B cell (primary cell): ENCODE measurements at regions not wholly inside any gene's neighbourhood (a gene's known extent, or its start where the extent isn't known, plus 50 kb on each side); places are given as distances from the start of the nearest gene placed in this dataset.
"Not testable (repeated sequence)": the region's sequence is repeated elsewhere in the genome, so short reads cannot be mapped to it uniquely, and the experiment has no call there.

ENCODE experiments used
- ATAC-seq: fragments of 200-7000 bp; cut with Tn5 transposase; one replicate; pipeline ENCODE4 v1.10.0; 2021; ENCODE audit warnings: low read depth, mild to moderate bottlenecking, moderate number of reproducible peaks, moderate library complexity
- CTCF ChIA-PET: fragments of 350-600 bp; sonication (Branson Sonifier 250); formaldehyde crosslinking; loops from one replicate; lab custom pipeline; 2021; ENCODE audit warnings: antibody characterized with exemption, inconsistent platforms; lab: Charles Lee
- POLR2A ChIA-PET: fragments of 350-600 bp; sonication (Branson Sonifier 250); formaldehyde crosslinking; loops from one replicate; lab custom pipeline; 2021; ENCODE audit warnings: antibody characterized with exemption; lab: Charles Lee
- DNase-seq: peaks from one replicate; pipeline ENCODE4 v3.0.0; 2013
- H2AFZ ChIP-seq: 2 replicates; pipeline ENCODE4 v1.6.1; 2012; ENCODE audit warnings: mild to moderate bottlenecking, low read depth, low read length; ENCODE audit not compliant: insufficient read depth, poor library complexity, severe bottlenecking
- H3K27ac ChIP-seq, 2 donors: 1 replicate in 1 of 2; 2 replicates in 1 of 2; pipeline ENCODE4 v1.5.1; 2012 to 2013; ENCODE audit warnings: low read length in 2 of 2, mild to moderate bottlenecking in 2 of 2, moderate library complexity in 1 of 2
- H3K27me3 ChIP-seq, 4 experiments: fragments of 200-600 bp in 1 of 4; sonication (generic) in 1 of 4; replicated peaks in 1 of 4; 1 replicate in 2 of 4; 2 replicates in 2 of 4; pipeline versions ENCODE4 v1.6.1 to v1.7.0; 2013 to 2016; ENCODE audit warnings: low read length in 3 of 4, mild to moderate bottlenecking in 2 of 4, mixed read lengths in 1 of 4, moderate library complexity in 1 of 4; ENCODE audit not compliant: insufficient read depth in 4 of 4, control insufficient read depth in 3 of 4; ENCODE audit errors: control extremely low read depth in 1 of 4
- H3K36me3 ChIP-seq, 2 experiments: replicated peaks in 1 of 2; 1 replicate in 1 of 2; 2 replicates in 1 of 2; pipeline versions ENCODE4 v1.6.1 to v1.7.1; 2013; ENCODE audit warnings: low read length in 1 of 2; ENCODE audit not compliant: insufficient read depth in 2 of 2, control insufficient read depth in 1 of 2; ENCODE audit errors: control extremely low read depth in 1 of 2, extremely low read depth in 1 of 2
- H3K4me1 ChIP-seq, 2 donors: fragments of 200-600 bp in 1 of 2; sonication (generic) in 1 of 2; 1 replicate in 1 of 2; 2 replicates in 1 of 2; pipeline versions ENCODE4 v1.5.1 to v1.6.1; 2013 to 2017; ENCODE audit warnings: low read length in 2 of 2; ENCODE audit not compliant: control insufficient read depth in 2 of 2, insufficient read depth in 2 of 2
- H3K4me2 ChIP-seq: replicated peaks from 2 replicates; pipeline ENCODE3; 2012; ENCODE audit warnings: mild to moderate bottlenecking, low read depth, low read length; ENCODE audit not compliant: poor library complexity, severe bottlenecking
- H3K4me3 ChIP-seq, 5 experiments: fragments of 200-600 bp in 1 of 5; sonication (generic) in 1 of 5; 1 replicate in 3 of 5; 2 replicates in 2 of 5; pipeline versions ENCODE4 v1.5.1 to v1.7.0; 2011 to 2016; ENCODE audit warnings: low read length in 4 of 5, mild to moderate bottlenecking in 4 of 5, low read depth in 2 of 5, control low read depth in 1 of 5, moderate library complexity in 1 of 5; ENCODE audit not compliant: insufficient read depth in 1 of 5; ENCODE audit errors: control extremely low read depth in 1 of 5, extremely low read depth in 1 of 5
- H3K79me2 ChIP-seq: fragments of 200-600 bp; sonication (generic); one replicate; pipeline ENCODE4 v1.6.0; 2016; ENCODE audit warnings: low read length; ENCODE audit not compliant: control insufficient read depth, insufficient read depth
- H3K9ac ChIP-seq: fragments of 200-600 bp; sonication (generic); 2 replicates; pipeline ENCODE4 v1.6.1; 2017; ENCODE audit warnings: mild to moderate bottlenecking, low read length, moderate library complexity
- H3K9me3 ChIP-seq, 3 donors: one replicate each; pipeline versions ENCODE4 v1.6.1 to v1.7.1; 2013; ENCODE audit warnings: low read length in 2 of 3; ENCODE audit not compliant: control insufficient read depth in 2 of 3, insufficient read depth in 1 of 3; ENCODE audit errors: control extremely low read depth in 1 of 3
- H4K20me1 ChIP-seq: 2 replicates; pipeline ENCODE4 v1.6.0; 2012; ENCODE audit warnings: mild to moderate bottlenecking, low read length; ENCODE audit not compliant: insufficient read depth, control insufficient read depth, poor library complexity, severe bottlenecking
- H3K27ac Mint-ChIP-seq: one replicate; pipeline ENCODE4 v1.8.0; 2021; ENCODE audit warnings: mixed read lengths
- H3K27me3 Mint-ChIP-seq: one replicate; pipeline ENCODE4 v1.8.0; 2021; ENCODE audit warnings: mixed read lengths
- H3K4me1 Mint-ChIP-seq: one replicate; pipeline ENCODE4 v1.8.0; 2021; ENCODE audit warnings: mixed read lengths
- H3K4me3 Mint-ChIP-seq: one replicate; pipeline ENCODE4 v1.8.0; 2021; ENCODE audit warnings: mixed read lengths
- H3K9me3 Mint-ChIP-seq: one replicate; pipeline ENCODE4 v1.8.0; 2022; ENCODE audit warnings: mixed read lengths; ENCODE audit not compliant: insufficient read depth
- WGBS: methylation state at CpG from one replicate; pipeline ENCODE4 v1.1.5; 2013; ENCODE audit warnings: missing lambda C conversion rate; ENCODE audit not compliant: insufficient coverage; 5-methylcytosine and 5-hydroxymethylcytosine counted together
- intact Hi-C: fragments of 100-400 bp; cut with micrococcal nuclease; formaldehyde crosslinking; loops from one replicate; pipeline ENCODE4 v1.10.0; 2022

- H4K20me1 ChIP-seq, CTCF ChIA-PET, H3K36me3 ChIP-seq, H3K9ac ChIP-seq, H2AFZ ChIP-seq, H3K4me1 Mint-ChIP-seq, H3K9me3 Mint-ChIP-seq, H3K27ac ChIP-seq, H3K27ac Mint-ChIP-seq, H3K9me3 ChIP-seq, H3K4me3 ChIP-seq, POLR2A ChIA-PET, intact Hi-C loops, H3K27me3 ChIP-seq, DNase-seq, H3K4me1 ChIP-seq, H3K27me3 Mint-ChIP-seq, H3K79me2 ChIP-seq, H3K4me3 Mint-ChIP-seq, H3K4me2 ChIP-seq, ATAC-seq: not testable (repeated sequence)
- WGBS = 95% methylated on average over 3 of the region's 5 CpGs
Observed at GRCh38 chr11:89648996-89649395, 61.1 kb upstream of the TRIM77 start.

GRCh38 chr11:89654669-89655068 is 55.4 kb upstream of the TRIM77 start:
- H3K4me3 Mint-ChIP-seq, H3K9ac ChIP-seq, H3K27ac ChIP-seq, ATAC-seq, CTCF ChIA-PET, H3K4me1 Mint-ChIP-seq, H2AFZ ChIP-seq, intact Hi-C loops, H3K9me3 Mint-ChIP-seq, POLR2A ChIA-PET, H3K9me3 ChIP-seq, H3K36me3 ChIP-seq, H3K4me1 ChIP-seq, DNase-seq, H3K79me2 ChIP-seq, H3K4me3 ChIP-seq, H3K27ac Mint-ChIP-seq, H3K4me2 ChIP-seq, H3K27me3 ChIP-seq, H3K27me3 Mint-ChIP-seq, H4K20me1 ChIP-seq: not testable (repeated sequence)
- no CpG with 5 or more reads among the region's 2 CpGs for WGBS

GRCh38 chr11:89658767-89659166 is 51.3 kb upstream of the TRIM77 start:
- H3K27me3 Mint-ChIP-seq, H3K27me3 ChIP-seq, ATAC-seq, H3K4me3 Mint-ChIP-seq, H3K27ac ChIP-seq, H3K4me2 ChIP-seq, H3K9me3 ChIP-seq, H3K4me1 Mint-ChIP-seq, H3K36me3 ChIP-seq, H2AFZ ChIP-seq, H3K4me3 ChIP-seq, H4K20me1 ChIP-seq, H3K27ac Mint-ChIP-seq, intact Hi-C loops, DNase-seq, POLR2A ChIA-PET, H3K9ac ChIP-seq, H3K79me2 ChIP-seq, H3K9me3 Mint-ChIP-seq, H3K4me1 ChIP-seq, CTCF ChIA-PET: not testable (repeated sequence)

GRCh38 chr11:89659414-89659813 is 50.7 kb upstream of the TRIM77 start:
- ATAC-seq, intact Hi-C loops, POLR2A ChIA-PET, H3K27ac ChIP-seq, H3K27me3 ChIP-seq, CTCF ChIA-PET, H2AFZ ChIP-seq, H3K9me3 ChIP-seq, H3K9me3 Mint-ChIP-seq, DNase-seq, H3K27me3 Mint-ChIP-seq, H3K4me3 Mint-ChIP-seq, H3K4me3 ChIP-seq, H3K36me3 ChIP-seq, H3K4me1 ChIP-seq, H4K20me1 ChIP-seq, H3K4me2 ChIP-seq, H3K4me1 Mint-ChIP-seq, H3K27ac Mint-ChIP-seq, H3K79me2 ChIP-seq, H3K9ac ChIP-seq: not testable (repeated sequence)
- no CpG with 5 or more reads among the region's 2 CpGs for WGBS
